Endothelial cell of umbilical vein (primary cell): ENCODE measurements at regions not wholly inside any gene's neighbourhood (a gene's known extent, or its start where the extent isn't known, plus 50 kb on each side); places are given as distances from the start of the nearest gene placed in this dataset.

Source experiments
- EZH2 ChIP-seq: IDR thresholded peaks from 2 replicates; pipeline ENCODE4 v1.6.1; 2012; ENCODE audit warnings: borderline replicate concordance, low read depth, mild to moderate bottlenecking, moderate library complexity, low read length, inconsistent platforms; ENCODE audit not compliant: severe bottlenecking
- JUN ChIP-seq: IDR thresholded peaks from 2 replicates; pipeline ENCODE4 v1.6.1; 2011; ENCODE audit warnings: borderline replicate concordance, low read depth; ENCODE audit not compliant: insufficient read length, insufficient read depth
- POLR2A ChIP-seq: IDR thresholded peaks from 2 replicates; pipeline ENCODE4 v1.6.1; 2012; ENCODE audit warnings: low read depth, mild to moderate bottlenecking, control low read depth, low read length
- TF ChIP-seq, protein P1 (sequence below), 2 donors: IDR thresholded peaks; 1 replicate in 1 of 2; 2 replicates in 1 of 2; pipeline ENCODE4 v1.5.1; 2011; ENCODE audit warnings: low read length in 2 of 2, mild to moderate bottlenecking in 2 of 2, moderate library complexity in 2 of 2, control low read depth in 1 of 2, inconsistent platforms in 1 of 2, low read depth in 1 of 2; ENCODE audit not compliant: insufficient read depth in 1 of 2; ENCODE audit errors: extremely low read depth in 1 of 2

GRCh38 chr19:29884466-29884865, 57.6 kb upstream of the URI1 start:
- TF ChIP-seq POLR2A, result no peak
- TF ChIP-seq, protein P1, sequence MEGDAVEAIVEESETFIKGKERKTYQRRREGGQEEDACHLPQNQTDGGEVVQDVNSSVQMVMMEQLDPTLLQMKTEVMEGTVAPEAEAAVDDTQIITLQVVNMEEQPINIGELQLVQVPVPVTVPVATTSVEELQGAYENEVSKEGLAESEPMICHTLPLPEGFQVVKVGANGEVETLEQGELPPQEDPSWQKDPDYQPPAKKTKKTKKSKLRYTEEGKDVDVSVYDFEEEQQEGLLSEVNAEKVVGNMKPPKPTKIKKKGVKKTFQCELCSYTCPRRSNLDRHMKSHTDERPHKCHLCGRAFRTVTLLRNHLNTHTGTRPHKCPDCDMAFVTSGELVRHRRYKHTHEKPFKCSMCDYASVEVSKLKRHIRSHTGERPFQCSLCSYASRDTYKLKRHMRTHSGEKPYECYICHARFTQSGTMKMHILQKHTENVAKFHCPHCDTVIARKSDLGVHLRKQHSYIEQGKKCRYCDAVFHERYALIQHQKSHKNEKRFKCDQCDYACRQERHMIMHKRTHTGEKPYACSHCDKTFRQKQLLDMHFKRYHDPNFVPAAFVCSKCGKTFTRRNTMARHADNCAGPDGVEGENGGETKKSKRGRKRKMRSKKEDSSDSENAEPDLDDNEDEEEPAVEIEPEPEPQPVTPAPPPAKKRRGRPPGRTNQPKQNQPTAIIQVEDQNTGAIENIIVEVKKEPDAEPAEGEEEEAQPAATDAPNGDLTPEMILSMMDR (IDR thresholded peaks at IDR 0.05; ENCODE audit: extremely low read depth in 1 of 2, insufficient read depth in 1 of 2, low read depth in 1 of 2, low read length in 2 of 2), result no peak
- no peak for TF ChIP-seq EZH2
- no peak for TF ChIP-seq JUN
